HG03039 (cell line): ENCODE measurements at regions not wholly inside any gene's neighbourhood (a gene's known extent, or its start where the extent isn't known, plus 50 kb on each side); places are given as distances from the start of the nearest gene placed in this dataset.
"Not testable (repeated sequence)": the region's sequence is repeated elsewhere in the genome, so short reads cannot be mapped to it uniquely, and the experiment has no call there.

Experiments used
- ATAC-seq: cut with Tn5 transposase; IDR thresholded peaks from one replicate; pipeline ENCODE4 v1.9.1; 2021; ENCODE audit warnings: mild to moderate bottlenecking, moderate library complexity; ENCODE audit not compliant: unreplicated experiment

DNA sequence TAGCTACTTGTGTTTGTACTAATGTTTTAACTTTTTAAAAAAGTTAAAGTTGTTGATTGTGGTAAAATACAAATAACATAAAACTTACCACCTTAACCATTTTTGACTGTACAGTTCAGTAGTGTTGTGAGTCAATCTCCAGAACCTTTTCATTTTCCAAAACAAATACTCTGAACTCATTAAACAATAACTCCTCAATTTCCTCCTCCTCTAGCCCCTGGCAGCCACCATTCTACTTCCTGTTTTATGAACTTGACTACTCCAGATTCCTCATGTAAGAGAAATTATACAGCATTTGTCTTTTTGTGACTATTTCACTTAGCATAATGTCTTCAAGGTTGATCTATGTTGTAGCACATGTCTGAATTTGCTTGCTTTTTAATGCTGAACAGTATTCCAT is 299.1 kb upstream of the AMIGO2 start:
- no peak for ATAC-seq

DNA sequence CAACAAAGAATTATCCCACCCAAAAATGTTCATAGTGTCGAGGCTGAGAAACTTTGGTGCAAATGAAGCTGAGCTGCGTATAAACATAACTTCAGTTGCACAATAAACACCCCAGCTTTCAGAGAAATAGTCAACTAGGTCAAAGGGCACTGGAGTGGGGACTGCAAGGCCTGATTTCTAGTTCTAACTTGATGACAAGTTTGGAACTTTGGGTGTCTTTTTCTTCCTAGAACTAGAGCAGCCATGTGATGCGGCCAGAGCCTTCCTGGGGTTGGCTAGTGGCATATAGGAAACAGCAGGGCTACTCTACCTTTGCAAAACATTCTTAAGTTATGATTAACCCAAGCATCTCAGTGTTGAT is 298.4 kb upstream of the AMIGO2 start:
- ATAC-seq, result no peak

DNA sequence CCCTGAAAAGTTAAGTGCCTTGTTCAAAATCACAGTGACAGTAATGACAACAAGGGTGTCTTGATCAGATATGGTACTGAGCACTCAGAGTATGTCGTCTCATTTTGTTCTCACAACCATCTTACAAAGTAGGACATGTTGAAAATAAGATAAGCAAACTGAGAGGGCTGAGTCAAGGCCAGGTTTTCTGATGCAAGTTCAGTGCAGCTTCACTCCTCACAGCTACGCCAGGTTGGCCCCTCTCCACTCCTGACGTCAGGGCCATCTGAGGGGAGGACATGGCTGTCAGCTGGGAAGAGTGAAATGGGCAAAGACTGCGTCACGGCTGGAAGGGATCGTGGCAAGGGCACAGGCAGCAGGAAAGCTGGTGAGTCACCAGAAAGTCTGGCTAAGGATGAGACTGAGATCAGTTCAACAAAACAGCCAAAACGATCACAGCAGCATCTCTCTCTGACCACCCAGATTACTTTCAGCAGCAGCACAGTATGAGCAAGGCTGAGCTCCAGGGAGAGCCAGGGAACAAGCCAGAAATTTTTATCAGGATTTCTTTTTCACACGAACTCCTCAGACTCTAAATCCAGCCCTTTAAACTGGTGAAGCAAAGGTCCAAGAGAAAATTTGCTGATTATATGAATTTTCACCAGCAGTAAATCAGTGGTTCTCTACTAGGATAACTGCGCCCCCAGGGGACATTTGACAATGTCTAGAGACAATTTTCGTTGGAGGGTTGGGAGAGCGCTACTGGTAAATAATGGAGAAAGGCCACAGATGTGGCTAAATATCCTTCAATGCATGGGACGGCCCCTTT is 297.9 kb upstream of the AMIGO2 start:
- no peak for ATAC-seq

DNA sequence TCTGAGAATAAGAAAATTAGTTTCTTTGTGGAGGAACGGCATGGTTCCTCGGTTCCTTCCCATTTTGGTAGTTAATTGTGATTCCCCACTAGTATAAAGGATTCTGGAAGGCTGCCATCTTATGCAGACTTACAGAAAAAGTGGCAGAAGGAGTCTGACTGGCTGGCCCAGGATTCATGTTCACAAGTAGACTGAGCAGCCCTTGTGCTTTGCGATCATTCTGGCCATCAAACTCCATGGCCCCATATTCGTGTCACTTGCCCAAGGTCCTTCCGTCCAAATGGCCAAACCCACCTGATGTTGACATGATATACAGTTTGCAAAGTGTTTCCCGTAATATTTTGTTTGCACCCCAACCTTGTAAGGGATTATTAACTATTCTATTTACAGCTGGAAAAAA is 297.2 kb upstream of the AMIGO2 start:
- ATAC-seq, result no peak

DNA sequence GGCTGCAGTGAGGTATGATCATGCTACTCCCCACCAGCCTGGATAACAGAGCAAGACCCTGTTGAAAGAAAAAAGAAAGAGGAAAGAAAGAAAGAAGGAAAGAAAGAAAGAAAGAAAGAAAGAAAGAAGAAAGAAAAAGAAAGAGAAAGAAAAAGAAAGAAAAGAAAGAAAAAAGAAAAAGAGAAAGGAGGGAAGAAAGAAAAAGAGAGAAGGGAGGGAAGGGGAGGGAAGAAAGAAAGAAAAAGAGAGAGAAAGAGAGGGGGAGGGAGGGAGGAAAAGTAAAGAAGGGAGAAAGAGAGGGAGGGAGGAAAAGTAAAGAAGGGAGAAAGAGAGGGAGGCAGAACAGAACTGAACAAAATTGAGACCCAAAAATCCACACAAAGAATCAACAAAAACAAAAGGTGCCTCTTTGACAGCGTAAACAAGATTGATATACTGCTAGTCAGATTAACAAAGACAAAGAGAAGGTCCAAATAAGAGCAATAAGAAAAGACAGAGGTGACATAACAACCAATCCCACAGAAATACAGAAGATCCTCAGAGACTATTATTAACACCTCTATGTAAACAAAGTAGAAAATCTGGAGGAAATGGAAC is 293.9 kb upstream of the AMIGO2 start:
- ATAC-seq, result no peak

DNA sequence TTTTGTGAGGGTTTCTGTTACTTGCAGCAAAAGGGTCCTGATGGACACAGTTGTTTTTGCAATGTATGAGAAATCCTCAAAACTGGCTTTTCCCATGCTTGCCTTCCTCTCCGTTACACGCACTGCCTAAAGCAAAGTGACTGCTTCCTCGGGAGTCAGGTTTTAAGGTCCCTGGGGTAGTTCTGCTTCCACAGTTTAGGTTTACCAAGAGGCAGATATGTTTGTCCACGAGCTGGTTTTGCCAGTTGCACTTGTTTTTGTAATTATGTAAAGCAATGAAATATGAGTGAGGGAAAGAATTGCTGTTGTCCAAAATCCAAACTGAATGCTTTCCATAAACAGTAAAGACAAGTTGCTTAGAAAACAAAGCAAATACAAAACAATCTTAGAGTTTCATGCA is 290.7 kb upstream of the AMIGO2 start:
- no peak for ATAC-seq

DNA sequence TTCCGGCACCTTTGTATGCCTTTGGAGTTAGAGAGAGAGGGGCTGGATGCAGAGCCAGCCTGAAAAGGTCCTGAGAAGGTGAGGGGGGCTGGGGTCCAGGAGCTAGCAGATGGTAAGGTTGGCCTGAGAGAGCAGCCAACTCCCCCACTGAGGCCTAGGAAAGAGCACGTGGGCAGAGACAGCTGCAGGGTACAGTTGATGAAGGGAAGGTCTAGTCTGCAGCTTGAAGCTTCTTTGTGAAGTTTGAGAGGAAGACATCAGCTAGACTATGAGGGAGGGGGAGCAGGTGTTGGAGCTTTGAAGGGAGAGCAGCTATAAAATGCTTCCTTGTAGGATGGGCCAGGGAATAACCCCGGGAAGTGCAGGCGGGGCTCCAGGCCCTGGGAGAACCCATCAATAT is 289.3 kb upstream of the AMIGO2 start:
- ATAC-seq, result no peak

DNA sequence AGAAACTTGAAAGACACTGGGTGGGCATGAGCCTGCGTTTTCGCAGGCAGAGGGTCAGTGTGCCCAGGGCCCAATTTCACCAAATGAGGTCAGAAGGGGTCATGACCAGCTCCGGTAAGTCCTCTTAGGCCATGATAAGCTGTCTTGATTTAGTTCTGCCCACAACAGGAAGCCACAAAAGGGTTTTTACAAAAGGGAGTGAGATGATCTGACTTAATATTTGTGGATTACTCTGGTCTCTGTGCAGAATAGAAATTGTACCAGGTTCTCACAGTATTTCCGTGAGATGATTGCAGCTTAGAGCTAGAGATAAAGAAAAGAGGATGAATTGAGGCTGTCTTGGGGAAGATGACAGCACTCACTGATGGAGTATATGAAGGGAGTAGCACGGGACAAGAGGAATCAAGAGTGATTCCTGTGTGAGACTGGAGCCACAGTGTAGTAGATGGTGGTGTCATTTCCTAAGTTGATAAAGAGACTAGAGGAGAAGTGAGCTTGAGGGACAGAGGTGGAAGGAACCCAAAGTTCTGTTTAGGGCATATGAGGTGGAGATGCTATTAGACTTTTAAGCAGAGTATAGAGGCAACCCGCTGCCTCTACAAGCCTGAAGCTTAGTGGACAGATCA is 288.3 kb upstream of the AMIGO2 start:
- no peak for ATAC-seq

DNA sequence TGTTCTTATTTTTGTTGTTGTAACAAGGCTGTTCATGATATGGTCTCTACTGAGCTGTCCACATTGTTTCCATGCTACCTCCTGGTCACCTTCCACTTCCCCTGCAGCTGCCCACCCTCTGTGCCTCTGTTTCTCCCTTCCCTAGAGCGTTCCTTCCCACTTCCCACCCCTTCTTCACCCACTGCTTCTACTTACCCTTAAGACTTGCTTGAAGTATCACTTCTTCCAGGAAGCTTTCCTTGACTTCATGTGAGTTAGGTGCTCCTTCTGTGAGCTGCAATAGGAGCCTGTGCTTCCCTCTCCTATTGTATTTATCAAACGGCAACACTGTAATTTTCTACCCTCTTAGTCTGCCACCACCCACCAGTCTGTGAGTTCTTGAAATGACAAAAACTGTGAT is 286.8 kb upstream of the AMIGO2 start:
- no peak for ATAC-seq

DNA sequence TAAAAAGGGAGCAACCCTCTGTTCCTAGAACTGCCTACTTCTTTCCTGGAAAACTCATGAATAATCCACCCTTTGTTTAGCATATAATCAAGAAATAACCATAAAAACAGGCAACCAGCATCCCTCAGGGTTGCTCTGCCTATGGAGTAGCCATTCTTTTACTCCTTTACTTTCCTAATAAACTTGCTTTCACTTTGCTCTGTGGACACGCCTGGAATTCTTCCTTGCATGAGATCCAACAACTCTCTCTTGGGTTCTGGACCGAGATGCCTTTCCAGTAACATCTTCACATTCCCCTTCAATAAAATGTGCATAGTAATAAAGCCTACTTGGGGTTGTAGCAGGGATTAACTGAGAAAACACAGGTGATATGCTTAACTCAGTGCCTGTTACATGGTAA is 286.4 kb upstream of the AMIGO2 start:
- no peak for ATAC-seq

DNA sequence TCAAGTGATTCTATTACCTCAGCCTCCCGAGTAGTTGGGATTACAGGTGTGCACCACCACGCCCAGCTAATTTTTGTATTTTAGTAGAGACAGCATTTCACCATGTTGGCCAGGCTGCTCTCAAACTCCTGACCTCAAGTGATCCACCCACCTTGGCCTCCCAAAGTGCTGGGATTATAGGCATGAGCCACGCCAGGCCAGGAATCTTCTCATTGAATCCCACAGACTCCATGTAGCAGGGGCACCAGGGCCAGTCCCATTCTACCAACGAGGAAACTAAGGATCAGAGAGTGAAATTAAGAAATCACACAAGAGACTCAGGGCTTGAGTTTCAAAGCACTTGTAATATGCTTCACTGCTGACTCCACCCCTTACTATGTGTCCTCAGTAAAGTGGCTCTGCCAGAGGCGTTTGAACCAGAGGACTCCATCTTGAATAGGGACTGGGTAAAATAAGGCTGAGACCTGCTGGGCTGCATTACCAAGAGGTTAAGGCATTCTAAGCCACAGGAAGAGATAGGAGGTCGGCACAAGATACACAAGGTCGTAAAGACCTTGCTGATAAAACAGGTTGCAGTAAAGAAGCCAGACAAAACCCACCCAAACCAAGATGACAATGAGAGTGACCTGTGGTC is 285.8 kb upstream of the AMIGO2 start:
- not testable (repeated sequence) for ATAC-seq

DNA sequence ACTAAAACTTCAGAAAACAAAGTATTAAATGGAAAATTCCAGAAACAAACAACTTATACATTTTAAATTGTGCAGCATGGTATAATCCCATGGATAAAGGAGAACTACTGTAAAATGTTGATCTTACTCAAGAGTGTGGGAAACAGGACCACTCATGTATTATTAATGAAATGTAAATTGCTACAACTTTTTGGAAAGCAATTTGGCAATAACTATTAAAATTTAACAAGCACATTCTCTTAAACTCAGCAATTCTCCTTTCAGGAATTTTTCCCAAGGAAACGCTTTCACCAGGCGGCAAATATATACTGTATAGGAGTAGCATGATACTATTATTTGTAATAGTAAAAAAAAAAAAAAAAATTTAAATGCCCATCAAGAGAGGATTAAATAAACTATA is 284.5 kb upstream of the AMIGO2 start:
- ATAC-seq, result no peak

DNA sequence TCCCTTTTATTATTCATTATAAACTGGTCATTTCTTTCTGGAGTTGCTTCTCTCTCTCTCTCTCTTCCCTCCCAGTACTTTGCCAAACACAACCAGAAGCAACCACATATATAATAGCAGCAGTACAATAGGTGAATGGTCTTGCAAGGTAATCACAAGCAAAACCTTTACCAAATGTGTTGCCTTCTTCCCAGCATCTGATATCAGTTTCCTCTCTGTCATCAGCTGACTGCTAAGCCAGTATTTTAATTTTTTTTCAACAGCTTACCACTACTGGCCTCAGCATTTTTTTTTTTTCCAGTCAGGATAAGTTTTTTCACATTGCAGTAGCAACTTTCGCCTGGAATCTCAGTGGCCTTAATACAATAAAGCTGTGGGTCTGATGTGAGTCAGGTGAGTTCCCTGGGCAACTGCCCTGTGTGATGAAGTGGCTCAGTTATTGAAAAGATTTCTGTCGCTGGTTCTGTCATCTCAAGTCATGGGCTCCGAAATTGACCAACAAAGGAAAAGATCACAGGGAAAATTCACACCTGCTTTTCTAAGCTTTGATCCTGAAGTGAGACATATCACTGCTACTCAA is 282.5 kb upstream of the AMIGO2 start:
- ATAC-seq, result no peak

DNA sequence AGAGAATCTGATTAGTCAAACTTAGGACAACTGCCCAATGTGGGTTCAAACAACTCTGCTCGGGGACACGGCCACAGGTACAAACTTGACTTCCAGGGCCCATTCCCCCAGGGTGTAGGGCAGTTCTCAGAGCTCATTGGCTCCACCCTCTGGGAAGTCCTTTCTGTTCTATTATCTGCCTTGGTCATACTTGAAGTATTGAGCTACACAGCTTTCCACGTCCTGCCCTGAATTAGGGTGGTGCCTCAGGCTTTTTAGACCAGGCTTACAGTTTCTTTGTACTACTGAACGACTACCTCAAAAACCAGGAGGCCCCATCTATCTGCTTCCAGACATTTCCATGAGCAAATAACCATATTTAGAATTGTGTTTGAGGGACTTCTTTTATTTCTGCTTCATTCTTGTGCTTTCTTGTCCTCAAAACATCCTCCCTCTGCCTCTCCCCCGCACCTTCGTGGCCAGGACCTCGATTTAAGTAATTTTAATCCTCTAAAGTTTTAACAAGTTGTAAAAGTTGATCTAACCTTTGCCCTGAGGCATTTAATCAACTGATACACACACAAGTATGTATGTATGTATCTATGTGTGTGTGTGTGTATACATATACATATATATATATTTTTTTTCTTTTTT is 281.7 kb upstream of the AMIGO2 start:
- ATAC-seq, result peak; percentile 55

DNA sequence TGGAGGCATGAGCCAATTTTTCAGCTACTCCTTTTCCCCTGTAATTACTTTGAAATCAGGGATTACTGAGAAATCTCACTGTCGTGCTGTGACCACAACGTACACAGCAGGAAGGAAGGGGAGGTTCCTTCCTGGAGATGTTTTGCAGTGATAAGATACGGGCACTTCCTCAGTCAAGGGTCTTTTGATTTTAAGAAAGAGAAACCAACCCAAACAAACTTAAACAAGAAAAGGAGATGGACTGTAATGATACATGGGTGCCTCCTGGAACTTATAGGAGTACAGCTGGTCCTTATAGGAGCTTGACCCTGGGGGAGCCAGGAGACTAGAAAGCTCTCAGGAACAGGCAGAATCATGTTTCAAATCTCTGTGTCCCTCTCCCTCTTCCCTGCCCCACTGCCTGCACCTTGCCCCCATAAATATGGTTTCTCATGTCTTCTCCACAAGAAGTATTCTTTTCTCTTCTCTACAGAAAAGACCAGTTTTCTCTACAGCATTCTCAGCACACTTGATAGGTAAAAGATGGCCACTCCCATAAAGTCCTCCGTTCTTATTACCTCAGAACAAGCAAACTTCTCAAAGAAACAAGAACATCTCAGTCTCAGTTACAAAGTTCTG is 281.1 kb upstream of the AMIGO2 start:
- peak; percentile 13 for ATAC-seq

DNA sequence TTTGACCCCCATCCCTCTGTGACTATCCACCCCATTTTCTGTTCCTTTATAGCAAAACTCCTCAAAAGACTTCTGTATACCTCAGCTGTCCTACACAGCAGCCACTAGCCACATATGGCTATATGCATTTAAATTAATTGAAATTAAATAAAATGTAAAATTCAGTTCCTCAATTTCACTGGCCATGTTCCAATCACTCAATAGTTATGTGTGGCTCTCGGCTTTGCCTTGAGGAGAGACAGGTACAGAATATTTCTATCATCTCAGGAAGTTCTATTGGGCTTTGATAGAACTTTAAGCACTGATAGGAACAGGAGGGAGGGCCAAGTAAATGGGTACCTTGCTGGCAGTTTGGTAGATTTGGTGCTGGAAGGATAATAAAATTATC is 280.3 kb upstream of the AMIGO2 start:
- no peak for ATAC-seq

DNA sequence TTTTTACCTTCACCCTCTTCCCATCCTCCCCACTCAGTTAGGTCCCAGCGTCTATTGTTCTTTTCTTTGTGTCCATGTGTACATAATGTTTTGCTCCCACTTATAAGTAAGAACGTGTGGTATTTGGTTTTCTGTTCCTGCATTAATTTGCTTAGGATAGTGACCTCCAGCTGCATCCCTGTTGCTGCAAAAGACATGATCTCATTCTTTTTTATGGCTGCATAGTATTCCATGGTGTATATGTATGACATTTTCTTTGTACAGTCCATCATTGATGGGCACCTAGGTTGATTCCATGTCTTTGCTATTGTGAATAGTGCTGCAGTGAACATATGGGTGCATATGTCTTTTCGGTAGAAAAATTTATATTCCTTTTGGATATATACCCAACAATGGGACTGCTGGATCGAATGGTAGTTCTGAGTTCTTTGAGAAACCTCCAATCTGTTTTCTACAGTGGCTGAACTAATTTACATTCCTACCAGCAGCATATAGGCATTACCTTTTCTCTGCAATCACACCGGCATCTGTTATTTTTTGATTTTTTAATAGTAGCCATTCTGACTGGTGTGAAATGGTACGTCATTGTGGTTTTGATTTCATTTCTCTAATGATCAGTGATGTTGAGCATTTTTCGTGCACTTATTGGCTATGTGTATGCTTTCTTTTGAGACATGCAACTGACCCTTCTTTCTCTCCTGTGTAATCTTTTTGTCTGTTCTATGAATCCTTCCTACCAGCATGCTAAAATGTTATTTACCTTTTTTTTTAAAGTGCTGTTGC is 279.7 kb upstream of the AMIGO2 start:
- no peak for ATAC-seq

DNA sequence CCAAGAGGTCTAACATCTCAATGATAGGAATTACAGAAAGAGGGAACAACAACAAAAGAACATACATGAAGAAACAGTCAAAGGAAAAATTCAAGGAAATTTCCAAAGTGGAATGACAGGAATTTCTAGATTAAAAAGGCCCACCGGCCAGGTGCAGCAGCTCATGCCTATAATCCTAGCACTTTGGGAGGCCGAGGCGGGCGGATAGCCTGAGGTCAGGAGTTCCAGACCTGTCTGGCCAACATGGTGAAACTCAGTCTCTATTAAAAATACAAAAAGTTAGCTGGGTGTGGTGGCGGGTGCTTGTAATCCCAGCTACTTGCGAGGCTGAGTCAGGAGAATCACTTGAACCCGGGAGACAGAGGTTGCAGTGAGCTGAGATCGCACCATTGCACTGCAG is 277.2 kb upstream of the AMIGO2 start:
- not testable (repeated sequence) for ATAC-seq

DNA sequence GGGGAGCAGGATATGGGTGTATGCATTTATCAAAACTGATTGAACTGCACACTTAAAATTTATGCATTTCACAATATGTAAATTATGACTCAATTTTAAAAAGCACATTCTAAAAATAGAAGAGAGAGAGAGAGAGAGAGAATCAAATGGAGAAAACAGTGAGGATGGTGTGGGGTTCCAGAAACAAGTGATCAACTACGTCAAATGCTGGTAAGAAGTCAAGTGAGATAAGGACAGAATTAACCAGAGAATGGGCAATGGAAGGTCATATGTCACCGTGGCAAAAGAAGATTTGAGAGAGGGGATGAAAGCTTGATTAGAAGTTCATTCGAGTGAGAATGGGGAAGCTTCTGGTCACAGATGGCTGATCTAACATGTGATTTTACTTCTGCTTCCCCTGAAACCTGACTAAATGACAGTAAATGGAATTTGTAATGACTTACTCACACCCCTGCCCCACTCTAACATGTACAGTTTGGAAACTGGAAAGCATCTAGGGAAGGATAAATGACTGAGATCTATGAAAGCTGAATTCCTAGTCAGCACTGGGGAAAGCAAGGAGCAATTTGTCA is 276.5 kb upstream of the AMIGO2 start:
- peak; percentile 86 for ATAC-seq

DNA sequence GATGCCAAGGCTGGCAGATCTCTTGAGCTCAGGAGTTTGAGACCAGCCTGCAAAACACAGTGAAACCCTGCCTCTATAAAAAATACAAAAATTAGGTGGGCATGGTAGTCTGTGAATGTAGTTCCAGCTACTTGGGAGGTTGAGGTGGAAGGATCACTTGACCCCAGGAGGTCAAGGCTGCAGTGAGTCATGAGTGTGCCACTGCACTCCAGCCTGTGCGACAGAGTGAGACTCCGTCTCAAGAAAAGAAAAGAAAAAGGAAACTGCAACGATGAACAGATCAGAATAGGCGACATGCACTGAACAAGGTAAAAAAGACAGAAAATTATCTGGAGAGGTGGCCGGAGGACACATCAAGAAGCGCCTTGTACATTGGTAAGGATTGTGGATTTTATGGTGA is 273.7 kb upstream of the AMIGO2 start:
- no peak for ATAC-seq
